ENCODE measurements at regions not wholly inside any gene's neighbourhood (a gene's known extent, or its start where the extent isn't known, plus 50 kb on each side); places are given as distances from the start of the nearest gene placed in this dataset.

GRCh38 chr16:86314402-86315025 lies 195.8 kb upstream of the FOXF1 start:
- TF ChIP-seq, protein P1, sequence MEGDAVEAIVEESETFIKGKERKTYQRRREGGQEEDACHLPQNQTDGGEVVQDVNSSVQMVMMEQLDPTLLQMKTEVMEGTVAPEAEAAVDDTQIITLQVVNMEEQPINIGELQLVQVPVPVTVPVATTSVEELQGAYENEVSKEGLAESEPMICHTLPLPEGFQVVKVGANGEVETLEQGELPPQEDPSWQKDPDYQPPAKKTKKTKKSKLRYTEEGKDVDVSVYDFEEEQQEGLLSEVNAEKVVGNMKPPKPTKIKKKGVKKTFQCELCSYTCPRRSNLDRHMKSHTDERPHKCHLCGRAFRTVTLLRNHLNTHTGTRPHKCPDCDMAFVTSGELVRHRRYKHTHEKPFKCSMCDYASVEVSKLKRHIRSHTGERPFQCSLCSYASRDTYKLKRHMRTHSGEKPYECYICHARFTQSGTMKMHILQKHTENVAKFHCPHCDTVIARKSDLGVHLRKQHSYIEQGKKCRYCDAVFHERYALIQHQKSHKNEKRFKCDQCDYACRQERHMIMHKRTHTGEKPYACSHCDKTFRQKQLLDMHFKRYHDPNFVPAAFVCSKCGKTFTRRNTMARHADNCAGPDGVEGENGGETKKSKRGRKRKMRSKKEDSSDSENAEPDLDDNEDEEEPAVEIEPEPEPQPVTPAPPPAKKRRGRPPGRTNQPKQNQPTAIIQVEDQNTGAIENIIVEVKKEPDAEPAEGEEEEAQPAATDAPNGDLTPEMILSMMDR (IDR thresholded peaks at IDR 0.05; ENCODE audit: insufficient read depth, low read length, missing control alignments) = no peak
- DNase-seq (ENCODE audit: low read depth, low spot score) = no peak
- ChIA-PET POLR2A (no interaction called here), CTCF (no interaction called here)
- no peak overlapping the region for H3K4me3 ChIP-seq (ENCODE audit: low read depth, low read length)

- TF ChIP-seq, protein P1 (IDR thresholded peaks at IDR 0.05; ENCODE audit: insufficient read depth, low read length, missing control alignments) = no peak
- no peak for DNase-seq (ENCODE audit: low read depth, low spot score)
- no peak overlapping the region for H3K4me3 ChIP-seq (ENCODE audit: low read depth, low read length)
- ChIA-PET CTCF (interaction anchor here (0.6 kb wide), 1 partner anchor 885 kb away, joined by 3 read pairs; no protein-coding TSS in a partner anchor), POLR2A (no interaction called here)
These were observed 193.1 kb upstream of the FOXF1 start for GRCh38 chr16:86316967-86317812.

DNA sequence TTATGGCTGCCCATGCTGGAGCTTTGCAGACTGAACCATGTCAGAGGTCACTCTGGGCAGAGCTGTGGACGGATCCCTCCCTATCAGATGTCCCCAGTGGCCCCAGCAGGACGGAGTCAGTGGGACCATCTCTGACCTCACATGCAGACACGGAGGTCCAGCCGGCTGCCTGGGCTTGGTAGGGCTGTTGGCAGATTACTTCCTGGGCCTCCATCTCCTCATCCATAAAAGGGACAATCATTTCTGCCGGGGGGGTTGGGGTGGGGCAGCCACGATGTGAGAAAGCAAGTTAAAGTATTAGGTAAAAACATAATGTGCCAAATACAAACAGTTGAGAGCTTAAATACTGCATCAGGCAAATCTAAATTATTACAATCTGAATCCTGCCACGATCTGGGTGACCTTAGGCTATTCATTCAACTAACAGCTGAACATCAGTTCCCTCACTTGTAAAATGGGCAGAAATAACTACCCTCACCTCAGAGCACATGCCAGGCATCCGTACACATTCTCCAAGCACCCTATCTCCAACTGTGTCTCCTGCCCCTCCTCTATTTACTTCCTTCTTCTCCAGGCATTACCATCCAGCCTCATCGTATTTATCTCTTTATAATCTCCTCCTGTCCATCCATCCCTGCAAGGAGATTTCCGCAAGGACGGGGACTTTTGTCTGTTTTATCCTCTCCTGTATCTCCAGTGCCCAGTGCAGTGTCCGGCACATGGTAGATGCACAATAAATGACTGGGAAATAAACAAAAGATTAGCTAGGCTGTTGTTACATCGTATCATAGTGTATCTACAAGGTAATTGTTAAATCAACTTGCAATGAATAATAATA lies 192.3 kb upstream of the FOXF1 start:
- POLR2A ChIA-PET = no interaction called here
- TF ChIP-seq, protein P1 (IDR thresholded peaks at IDR 0.05; ENCODE audit: insufficient read depth, low read length, missing control alignments) = no peak
- DNase-seq (ENCODE audit: low read depth, low spot score) = no peak
- CTCF ChIA-PET = no interaction called here
- H3K4me3 ChIP-seq (ENCODE audit: low read depth, low read length) = no peak overlapping the region

- TF ChIP-seq, protein P1 (IDR thresholded peaks at IDR 0.05; ENCODE audit: insufficient read depth, low read length, missing control alignments) = no peak
- no peak overlapping the region for H3K4me3 ChIP-seq (ENCODE audit: low read depth, low read length)
- ChIA-PET CTCF (interaction anchor here (0.9 to 1.6 kb wide), 5 partner anchors 14 to 198 kb away, joined by 3 to 8 read pairs (median 4); no protein-coding TSS in a partner anchor), POLR2A (no interaction called here)
- DNase-seq (ENCODE audit: low read depth, low spot score) = no peak
These were observed 190.6 kb upstream of the FOXF1 start for GRCh38 chr16:86319585-86320236.

GRCh38 chr16:86320237-86320595 lies 190.1 kb upstream of the FOXF1 start:
- ChIA-PET CTCF (interaction anchor here (0.9 to 1.6 kb wide), 5 partner anchors 14 to 198 kb away, joined by 3 to 8 read pairs (median 4); no protein-coding TSS in a partner anchor), POLR2A (interaction anchor here (0.6 kb wide), 1 partner anchor 14 kb away, joined by 3 read pairs; no protein-coding TSS in a partner anchor)
- no peak overlapping the region for H3K4me3 ChIP-seq (ENCODE audit: low read depth, low read length)
- DNase-seq (ENCODE audit: low read depth, low spot score) = no peak
- TF ChIP-seq, protein P1 (IDR thresholded peaks at IDR 0.05; ENCODE audit: insufficient read depth, low read length, missing control alignments) = no peak

All from AG04449 (cell line).